ENCODE measurements at regions not wholly inside any gene's neighbourhood (a gene's known extent, or its start where the extent isn't known, plus 50 kb on each side); places are given as distances from the start of the nearest gene placed in this dataset.

- TF ChIP-seq SIN3A (IDR thresholded peaks at IDR 0.05; ENCODE audit: low read depth) (no peak), SP1 (IDR thresholded peaks at IDR 0.05; ENCODE audit: low read depth) (no peak), ZBTB33 (IDR thresholded peaks at IDR 0.05; ENCODE audit: extremely low read depth, insufficient replicate concordance, low read length) (no peak), YY1 (IDR thresholded peaks at IDR 0.05; ENCODE audit: extremely low read depth, insufficient replicate concordance, low read depth, low read length) (no peak)
- no peaks in the 10 kb centered on the region for H4K20me1 ChIP-seq (ENCODE audit: insufficient read depth)
- no peak overlapping the region for H3K9ac ChIP-seq (ENCODE audit: low read length)
- H2AFZ ChIP-seq (ENCODE audit: low read depth, low read length, poor library complexity, severe bottlenecking) = no peak overlapping the region
- H3K4me1 ChIP-seq (ENCODE audit: control insufficient read depth in 1 of 2, insufficient read depth in 2 of 2, low read length in 2 of 2) = no peaks in the 10 kb centered on the region
- ATAC-seq (no peak), DNase-seq (ENCODE audit: low read depth, low spot score) (no peak)
- no peak overlapping the region for H3K4me2 ChIP-seq (ENCODE audit: low read length)
- H3K36me3 ChIP-seq (ENCODE audit: control insufficient read depth in 1 of 2, insufficient read depth in 2 of 2, low read length in 2 of 2) = no peaks in the 10 kb centered on the region
- ChIA-PET POLR2A (no interaction called here), RAD21 (ENCODE audit: low non-redundant PET in 1 of 2, low total read pairs in 2 of 2, uncharacterized antibody in 2 of 2, unreplicated experiment in 2 of 2) (no interaction called here), CTCF (no interaction called here)
- no peaks in the 10 kb centered on the region for H3K9me2 ChIP-seq (ENCODE audit: insufficient read depth)
- no peaks in the 10 kb centered on the region for H3K27me3 ChIP-seq (ENCODE audit: insufficient read depth, low read length)
- H3K79me2 ChIP-seq (ENCODE audit: insufficient read depth, low read length) = no peaks in the 10 kb centered on the region
- intact Hi-C loops (cut with micrococcal nuclease) = no loop called here
- H3K27ac ChIP-seq (ENCODE audit: low read depth, low read length) = no peak overlapping the region
- no peak overlapping the region for H3K4me3 ChIP-seq (replicated peaks in 1 of 2; ENCODE audit: low read depth in 1 of 2, low read length in 2 of 2)
- BruUV-seq (replicated peaks) = no TSS peak
- H3K9me3 ChIP-seq (ENCODE audit: control insufficient read depth in 1 of 2, insufficient read depth in 1 of 2, low read depth in 1 of 2, low read length in 2 of 2) = no peaks in the 10 kb centered on the region
Measured at GRCh38 chr11:15565880-15566279, 451.2 kb downstream of the INSC start.

- Histone ChIP-seq H3K9me3 (ENCODE audit: control insufficient read depth in 1 of 2, insufficient read depth in 1 of 2, low read depth in 1 of 2, low read length in 2 of 2) (no peaks in the 10 kb centered on the region), H3K27ac (ENCODE audit: low read depth, low read length) (no peak overlapping the region), H2AFZ (ENCODE audit: low read depth, low read length, poor library complexity, severe bottlenecking) (no peak overlapping the region), H4K20me1 (ENCODE audit: insufficient read depth) (no peaks in the 10 kb centered on the region), H3K79me2 (ENCODE audit: insufficient read depth, low read length) (no peaks in the 10 kb centered on the region), H3K9ac (ENCODE audit: low read length) (no peak overlapping the region), H3K4me3 (replicated peaks in 1 of 2; ENCODE audit: low read depth in 1 of 2, low read length in 2 of 2) (no peak overlapping the region), H3K27me3 (ENCODE audit: insufficient read depth, low read length) (no peaks in the 10 kb centered on the region), H3K4me2 (ENCODE audit: low read length) (no peak overlapping the region), H3K4me1 (ENCODE audit: control insufficient read depth in 1 of 2, insufficient read depth in 2 of 2, low read length in 2 of 2) (no peaks in the 10 kb centered on the region), H3K9me2 (ENCODE audit: insufficient read depth) (no peaks in the 10 kb centered on the region), H3K36me3 (ENCODE audit: control insufficient read depth in 1 of 2, insufficient read depth in 2 of 2, low read length in 2 of 2) (no peaks in the 10 kb centered on the region)
- no TSS peak for BruUV-seq (replicated peaks)
- ChIA-PET RAD21 (ENCODE audit: low non-redundant PET in 1 of 2, low total read pairs in 2 of 2, uncharacterized antibody in 2 of 2, unreplicated experiment in 2 of 2) (no interaction called here), POLR2A (no interaction called here), CTCF (no interaction called here)
- DNase-seq (ENCODE audit: low read depth, low spot score) (no peak), ATAC-seq (no peak)
- intact Hi-C loops (cut with micrococcal nuclease) = no loop called here
- TF ChIP-seq SRF (IDR thresholded peaks at IDR 0.05; ENCODE audit: low read depth) (no peak), ZNF274 (IDR thresholded peaks at IDR 0.05; ENCODE audit: low read depth, low read length) (no peak), ZBTB33 (IDR thresholded peaks at IDR 0.05; ENCODE audit: extremely low read depth, insufficient replicate concordance, low read length) (no peak), SP1 (IDR thresholded peaks at IDR 0.05; ENCODE audit: low read depth) (no peak), EZH2phosphoT487 (IDR thresholded peaks at IDR 0.05; ENCODE audit: borderline replicate concordance) (no peak)
Measured at GRCh38 chr11:15568440-15568839, 453.7 kb downstream of the INSC start.

Measured in HCT116 (cell line).